GM23338 (cell line): ENCODE measurements at regions not wholly inside any gene's neighbourhood (a gene's known extent, or its start where the extent isn't known, plus 50 kb on each side); places are given as distances from the start of the nearest gene placed in this dataset.

Experiments used
- ATAC-seq: fragments of 200-7000 bp; cut with Tn5 transposase; 3 replicates; pipeline ENCODE4 v1.9.1; 2020
- DNase-seq: peaks from one replicate; pipeline ENCODE4 v3.0.0-alpha.2; 2015; ENCODE audit warnings: low spot score
- H2AFZ ChIP-seq: fragments of 200-600 bp; sonication (generic); 2 replicates; pipeline ENCODE4 v1.8.0; 2016; ENCODE audit warnings: antibody characterized with exemption, mild to moderate bottlenecking, moderate library complexity
- H3F3A ChIP-seq: fragments of 200-600 bp; sonication (generic); replicated peaks from 2 replicates; pipeline ENCODE4 v1.8.0; 2017; ENCODE audit warnings: antibody characterized with exemption, mixed run types, low read depth
- H3K27ac ChIP-seq: fragments of 200-600 bp; sonication (generic); 2 replicates; pipeline ENCODE4 v1.6.1; 2016; ENCODE audit warnings: low read depth
- H3K27me3 ChIP-seq: fragments of 200-600 bp; sonication (generic); 2 replicates; pipeline ENCODE4 v1.8.0; 2016; ENCODE audit warnings: mild to moderate bottlenecking, mixed run types, moderate library complexity; ENCODE audit not compliant: insufficient read depth
- H3K36me3 ChIP-seq: fragments of 200-600 bp; sonication (generic); 2 replicates; pipeline ENCODE4 v1.8.0; 2016; ENCODE audit warnings: mild to moderate bottlenecking; ENCODE audit not compliant: insufficient read depth
- H3K4me1 ChIP-seq: fragments of 200-600 bp; sonication (generic); 2 replicates; pipeline ENCODE4 v1.8.0; 2016; ENCODE audit warnings: mild to moderate bottlenecking, moderate library complexity; ENCODE audit not compliant: insufficient read depth
- H3K4me2 ChIP-seq: fragments of 200-600 bp; sonication (generic); 2 replicates; pipeline ENCODE4 v1.7.1; 2017; ENCODE audit warnings: mixed run types
- H3K4me3 ChIP-seq: fragments of 200-600 bp; sonication (generic); 2 replicates; pipeline ENCODE4 v1.6.1; 2016; ENCODE audit warnings: mixed run types
- H3K79me2 ChIP-seq: fragments of 200-600 bp; sonication (generic); replicated peaks from 2 replicates; pipeline ENCODE4 v1.8.0; 2017; ENCODE audit warnings: mild to moderate bottlenecking; ENCODE audit not compliant: insufficient read depth
- H3K9me2 ChIP-seq: fragments of 200-600 bp; sonication (generic); 2 replicates; pipeline ENCODE4 v1.8.0; 2017; ENCODE audit not compliant: insufficient read depth
- H4K20me1 ChIP-seq: fragments of 200-600 bp; sonication (generic); replicated peaks from 2 replicates; pipeline ENCODE4 v1.8.0; 2017; ENCODE audit warnings: mild to moderate bottlenecking; ENCODE audit not compliant: insufficient read depth
- H3K27ac Mint-ChIP-seq: 2 replicates; pipeline ENCODE4 v1.8.0; 2020; ENCODE audit warnings: inconsistent platforms, mild to moderate bottlenecking, moderate library complexity, mixed read lengths
- H3K27me3 Mint-ChIP-seq: 3 replicates; pipeline ENCODE4 v1.8.0; 2022; ENCODE audit warnings: low read depth, mild to moderate bottlenecking, moderate library complexity, mixed read lengths, inconsistent platforms; ENCODE audit not compliant: insufficient read depth, poor library complexity
- H3K36me3 Mint-ChIP-seq: 3 replicates; pipeline ENCODE4 v1.8.0; 2021; ENCODE audit warnings: low read depth, mild to moderate bottlenecking, inconsistent platforms, moderate library complexity, mixed read lengths
- H3K4me1 Mint-ChIP-seq: 3 replicates; pipeline ENCODE4 v1.8.0; 2020; ENCODE audit warnings: mild to moderate bottlenecking, inconsistent platforms, mixed read lengths
- H3K4me3 Mint-ChIP-seq: 3 replicates; pipeline ENCODE4 v1.8.0; 2021; ENCODE audit warnings: moderate library complexity, mild to moderate bottlenecking, inconsistent platforms, mixed read lengths
- H3K9me3 Mint-ChIP-seq: 3 replicates; pipeline ENCODE4 v1.8.0; 2020; ENCODE audit warnings: moderate library complexity, mild to moderate bottlenecking, inconsistent platforms, mixed read lengths
- CREB1 ChIP-seq: fragments of 250-450 bp; sonication (Bioruptor Pico); IDR thresholded peaks from 2 replicates; pipeline ENCODE4 v1.5.0; 2020; ENCODE audit warnings: low read depth, mild to moderate bottlenecking, moderate library complexity
- EZH2 ChIP-seq: fragments of 200-600 bp; sonication (generic); IDR thresholded peaks from one replicate; pipeline ENCODE4 v1.8.0; 2017; ENCODE audit warnings: antibody characterized with exemption, mild to moderate bottlenecking, low read depth; ENCODE audit not compliant: unreplicated experiment
- EZH2phosphoT487 ChIP-seq: fragments of 200-600 bp; sonication (generic); IDR thresholded peaks from one replicate; pipeline ENCODE4 v1.8.1; 2018; ENCODE audit warnings: antibody characterized with exemption; ENCODE audit not compliant: unreplicated experiment
- JUNB ChIP-seq: IDR thresholded peaks from one replicate; pipeline ENCODE4 v1.6.1; 2016; ENCODE audit warnings: antibody characterized with exemption; ENCODE audit not compliant: unreplicated experiment
- NANOG ChIP-seq: IDR thresholded peaks from 2 replicates; pipeline ENCODE4 v1.6.1; 2016; ENCODE audit warnings: antibody characterized with exemption, borderline replicate concordance
- POLR2AphosphoS5 ChIP-seq: IDR thresholded peaks from 2 replicates; pipeline ENCODE4 v1.6.1; 2016; ENCODE audit warnings: antibody characterized with exemption, low read depth
- STAT1 ChIP-seq: IDR thresholded peaks from one replicate; pipeline ENCODE4 v1.6.1; 2016; ENCODE audit warnings: antibody characterized with exemption; ENCODE audit not compliant: unreplicated experiment
- ZNF114 ChIP-seq: fragments of 250-450 bp; sonication (Bioruptor Pico); IDR thresholded peaks from 2 replicates; pipeline ENCODE4 v1.5.0; 2020; ENCODE audit warnings: mild to moderate bottlenecking, moderate library complexity
- ZNF331 ChIP-seq: fragments of 250-450 bp; sonication (Bioruptor Pico); IDR thresholded peaks from 2 replicates; pipeline ENCODE4 v1.5.0; 2020; ENCODE audit warnings: low read depth, mild to moderate bottlenecking, moderate library complexity
- TF ChIP-seq, protein P1 (sequence below), 2 experiments: fragments of 200-600 bp in 1 of 2; sonication (generic) in 1 of 2; conservative IDR thresholded peaks; 2 replicates each; pipeline versions ENCODE4 v1.5.1 to v1.6.1; 2016 to 2017; ENCODE audit warnings: antibody characterized with exemption in 2 of 2, low read depth in 2 of 2, mild to moderate bottlenecking in 2 of 2, moderate library complexity in 1 of 2
- TF ChIP-seq, protein P2 (sequence below): IDR thresholded peaks from 2 replicates; pipeline ENCODE4 v1.6.1; 2016; ENCODE audit warnings: antibody characterized with exemption
- TF ChIP-seq, protein P3 (sequence below): IDR thresholded peaks from one replicate; pipeline ENCODE4 v1.6.1; 2018; ENCODE audit warnings: antibody characterized with exemption; ENCODE audit not compliant: unreplicated experiment
- TF ChIP-seq, protein P4 (sequence below): fragments of 250-450 bp; sonication (Bioruptor Pico); IDR thresholded peaks from 2 replicates; pipeline ENCODE4 v1.5.0; 2020; ENCODE audit warnings: mild to moderate bottlenecking, moderate library complexity

DNA sequence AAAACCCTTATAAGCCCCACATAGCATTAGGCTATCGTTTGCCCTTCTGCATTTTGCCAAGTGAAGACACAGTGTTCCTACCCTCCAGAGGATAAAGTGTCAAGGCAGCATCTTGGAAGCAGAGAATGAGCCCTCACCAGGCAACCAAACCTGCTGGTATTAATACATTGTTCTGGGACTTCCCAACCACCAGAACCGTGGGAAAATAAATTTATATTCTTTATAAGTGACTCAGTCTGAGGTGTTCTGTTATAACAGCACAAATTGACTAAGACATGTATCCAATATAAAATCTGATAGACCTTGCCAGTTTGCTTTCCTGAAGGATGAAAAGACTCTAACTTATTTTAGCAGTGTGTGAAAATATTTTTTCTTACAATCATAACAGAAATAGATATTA, 792.5 kb upstream of the LRRC4C start:
- Mint-ChIP-seq H3K9me3 (peaks cover 71% of the 10 kb centered on the region), H3K4me1 (no peaks in the 10 kb centered on the region; the same call in 2 of the 3 replicates), H3K36me3 (peaks cover 7% of the 10 kb centered on the region; the same call in 2 of the 3 replicates), H3K27ac (no peak overlapping the region), H3K27me3 (peaks cover 3% of the 10 kb centered on the region), H3K4me3 (no peak overlapping the region)
- DNase-seq (no peak), ATAC-seq (no peak)
- no peaks in the 10 kb centered on the region for H3K79me2 ChIP-seq
- H3K4me1 ChIP-seq, result no peaks in the 10 kb centered on the region
- no peak for TF ChIP-seq EZH2phosphoT487
- no peak for TF ChIP-seq NANOG
- no peak for TF ChIP-seq EZH2
- TF ChIP-seq, protein P1, sequence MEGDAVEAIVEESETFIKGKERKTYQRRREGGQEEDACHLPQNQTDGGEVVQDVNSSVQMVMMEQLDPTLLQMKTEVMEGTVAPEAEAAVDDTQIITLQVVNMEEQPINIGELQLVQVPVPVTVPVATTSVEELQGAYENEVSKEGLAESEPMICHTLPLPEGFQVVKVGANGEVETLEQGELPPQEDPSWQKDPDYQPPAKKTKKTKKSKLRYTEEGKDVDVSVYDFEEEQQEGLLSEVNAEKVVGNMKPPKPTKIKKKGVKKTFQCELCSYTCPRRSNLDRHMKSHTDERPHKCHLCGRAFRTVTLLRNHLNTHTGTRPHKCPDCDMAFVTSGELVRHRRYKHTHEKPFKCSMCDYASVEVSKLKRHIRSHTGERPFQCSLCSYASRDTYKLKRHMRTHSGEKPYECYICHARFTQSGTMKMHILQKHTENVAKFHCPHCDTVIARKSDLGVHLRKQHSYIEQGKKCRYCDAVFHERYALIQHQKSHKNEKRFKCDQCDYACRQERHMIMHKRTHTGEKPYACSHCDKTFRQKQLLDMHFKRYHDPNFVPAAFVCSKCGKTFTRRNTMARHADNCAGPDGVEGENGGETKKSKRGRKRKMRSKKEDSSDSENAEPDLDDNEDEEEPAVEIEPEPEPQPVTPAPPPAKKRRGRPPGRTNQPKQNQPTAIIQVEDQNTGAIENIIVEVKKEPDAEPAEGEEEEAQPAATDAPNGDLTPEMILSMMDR (conservative IDR thresholded peaks at IDR 0.05; ENCODE audit: low read depth in 2 of 2), result no peak
- TF ChIP-seq, protein P2, sequence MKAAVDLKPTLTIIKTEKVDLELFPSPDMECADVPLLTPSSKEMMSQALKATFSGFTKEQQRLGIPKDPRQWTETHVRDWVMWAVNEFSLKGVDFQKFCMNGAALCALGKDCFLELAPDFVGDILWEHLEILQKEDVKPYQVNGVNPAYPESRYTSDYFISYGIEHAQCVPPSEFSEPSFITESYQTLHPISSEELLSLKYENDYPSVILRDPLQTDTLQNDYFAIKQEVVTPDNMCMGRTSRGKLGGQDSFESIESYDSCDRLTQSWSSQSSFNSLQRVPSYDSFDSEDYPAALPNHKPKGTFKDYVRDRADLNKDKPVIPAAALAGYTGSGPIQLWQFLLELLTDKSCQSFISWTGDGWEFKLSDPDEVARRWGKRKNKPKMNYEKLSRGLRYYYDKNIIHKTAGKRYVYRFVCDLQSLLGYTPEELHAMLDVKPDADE, result no peak
- TF ChIP-seq, protein P3, sequence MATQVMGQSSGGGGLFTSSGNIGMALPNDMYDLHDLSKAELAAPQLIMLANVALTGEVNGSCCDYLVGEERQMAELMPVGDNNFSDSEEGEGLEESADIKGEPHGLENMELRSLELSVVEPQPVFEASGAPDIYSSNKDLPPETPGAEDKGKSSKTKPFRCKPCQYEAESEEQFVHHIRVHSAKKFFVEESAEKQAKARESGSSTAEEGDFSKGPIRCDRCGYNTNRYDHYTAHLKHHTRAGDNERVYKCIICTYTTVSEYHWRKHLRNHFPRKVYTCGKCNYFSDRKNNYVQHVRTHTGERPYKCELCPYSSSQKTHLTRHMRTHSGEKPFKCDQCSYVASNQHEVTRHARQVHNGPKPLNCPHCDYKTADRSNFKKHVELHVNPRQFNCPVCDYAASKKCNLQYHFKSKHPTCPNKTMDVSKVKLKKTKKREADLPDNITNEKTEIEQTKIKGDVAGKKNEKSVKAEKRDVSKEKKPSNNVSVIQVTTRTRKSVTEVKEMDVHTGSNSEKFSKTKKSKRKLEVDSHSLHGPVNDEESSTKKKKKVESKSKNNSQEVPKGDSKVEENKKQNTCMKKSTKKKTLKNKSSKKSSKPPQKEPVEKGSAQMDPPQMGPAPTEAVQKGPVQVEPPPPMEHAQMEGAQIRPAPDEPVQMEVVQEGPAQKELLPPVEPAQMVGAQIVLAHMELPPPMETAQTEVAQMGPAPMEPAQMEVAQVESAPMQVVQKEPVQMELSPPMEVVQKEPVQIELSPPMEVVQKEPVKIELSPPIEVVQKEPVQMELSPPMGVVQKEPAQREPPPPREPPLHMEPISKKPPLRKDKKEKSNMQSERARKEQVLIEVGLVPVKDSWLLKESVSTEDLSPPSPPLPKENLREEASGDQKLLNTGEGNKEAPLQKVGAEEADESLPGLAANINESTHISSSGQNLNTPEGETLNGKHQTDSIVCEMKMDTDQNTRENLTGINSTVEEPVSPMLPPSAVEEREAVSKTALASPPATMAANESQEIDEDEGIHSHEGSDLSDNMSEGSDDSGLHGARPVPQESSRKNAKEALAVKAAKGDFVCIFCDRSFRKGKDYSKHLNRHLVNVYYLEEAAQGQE, result no peak
- no peak for TF ChIP-seq POLR2AphosphoS5
- no peak for TF ChIP-seq STAT1
- no peak for TF ChIP-seq ZNF114
- TF ChIP-seq JUNB, result no peak
- no peak for TF ChIP-seq CREB1 (CRISPR knock-in tag)
- TF ChIP-seq ZNF331 (CRISPR knock-in tag), result no peak
- TF ChIP-seq, protein P4, sequence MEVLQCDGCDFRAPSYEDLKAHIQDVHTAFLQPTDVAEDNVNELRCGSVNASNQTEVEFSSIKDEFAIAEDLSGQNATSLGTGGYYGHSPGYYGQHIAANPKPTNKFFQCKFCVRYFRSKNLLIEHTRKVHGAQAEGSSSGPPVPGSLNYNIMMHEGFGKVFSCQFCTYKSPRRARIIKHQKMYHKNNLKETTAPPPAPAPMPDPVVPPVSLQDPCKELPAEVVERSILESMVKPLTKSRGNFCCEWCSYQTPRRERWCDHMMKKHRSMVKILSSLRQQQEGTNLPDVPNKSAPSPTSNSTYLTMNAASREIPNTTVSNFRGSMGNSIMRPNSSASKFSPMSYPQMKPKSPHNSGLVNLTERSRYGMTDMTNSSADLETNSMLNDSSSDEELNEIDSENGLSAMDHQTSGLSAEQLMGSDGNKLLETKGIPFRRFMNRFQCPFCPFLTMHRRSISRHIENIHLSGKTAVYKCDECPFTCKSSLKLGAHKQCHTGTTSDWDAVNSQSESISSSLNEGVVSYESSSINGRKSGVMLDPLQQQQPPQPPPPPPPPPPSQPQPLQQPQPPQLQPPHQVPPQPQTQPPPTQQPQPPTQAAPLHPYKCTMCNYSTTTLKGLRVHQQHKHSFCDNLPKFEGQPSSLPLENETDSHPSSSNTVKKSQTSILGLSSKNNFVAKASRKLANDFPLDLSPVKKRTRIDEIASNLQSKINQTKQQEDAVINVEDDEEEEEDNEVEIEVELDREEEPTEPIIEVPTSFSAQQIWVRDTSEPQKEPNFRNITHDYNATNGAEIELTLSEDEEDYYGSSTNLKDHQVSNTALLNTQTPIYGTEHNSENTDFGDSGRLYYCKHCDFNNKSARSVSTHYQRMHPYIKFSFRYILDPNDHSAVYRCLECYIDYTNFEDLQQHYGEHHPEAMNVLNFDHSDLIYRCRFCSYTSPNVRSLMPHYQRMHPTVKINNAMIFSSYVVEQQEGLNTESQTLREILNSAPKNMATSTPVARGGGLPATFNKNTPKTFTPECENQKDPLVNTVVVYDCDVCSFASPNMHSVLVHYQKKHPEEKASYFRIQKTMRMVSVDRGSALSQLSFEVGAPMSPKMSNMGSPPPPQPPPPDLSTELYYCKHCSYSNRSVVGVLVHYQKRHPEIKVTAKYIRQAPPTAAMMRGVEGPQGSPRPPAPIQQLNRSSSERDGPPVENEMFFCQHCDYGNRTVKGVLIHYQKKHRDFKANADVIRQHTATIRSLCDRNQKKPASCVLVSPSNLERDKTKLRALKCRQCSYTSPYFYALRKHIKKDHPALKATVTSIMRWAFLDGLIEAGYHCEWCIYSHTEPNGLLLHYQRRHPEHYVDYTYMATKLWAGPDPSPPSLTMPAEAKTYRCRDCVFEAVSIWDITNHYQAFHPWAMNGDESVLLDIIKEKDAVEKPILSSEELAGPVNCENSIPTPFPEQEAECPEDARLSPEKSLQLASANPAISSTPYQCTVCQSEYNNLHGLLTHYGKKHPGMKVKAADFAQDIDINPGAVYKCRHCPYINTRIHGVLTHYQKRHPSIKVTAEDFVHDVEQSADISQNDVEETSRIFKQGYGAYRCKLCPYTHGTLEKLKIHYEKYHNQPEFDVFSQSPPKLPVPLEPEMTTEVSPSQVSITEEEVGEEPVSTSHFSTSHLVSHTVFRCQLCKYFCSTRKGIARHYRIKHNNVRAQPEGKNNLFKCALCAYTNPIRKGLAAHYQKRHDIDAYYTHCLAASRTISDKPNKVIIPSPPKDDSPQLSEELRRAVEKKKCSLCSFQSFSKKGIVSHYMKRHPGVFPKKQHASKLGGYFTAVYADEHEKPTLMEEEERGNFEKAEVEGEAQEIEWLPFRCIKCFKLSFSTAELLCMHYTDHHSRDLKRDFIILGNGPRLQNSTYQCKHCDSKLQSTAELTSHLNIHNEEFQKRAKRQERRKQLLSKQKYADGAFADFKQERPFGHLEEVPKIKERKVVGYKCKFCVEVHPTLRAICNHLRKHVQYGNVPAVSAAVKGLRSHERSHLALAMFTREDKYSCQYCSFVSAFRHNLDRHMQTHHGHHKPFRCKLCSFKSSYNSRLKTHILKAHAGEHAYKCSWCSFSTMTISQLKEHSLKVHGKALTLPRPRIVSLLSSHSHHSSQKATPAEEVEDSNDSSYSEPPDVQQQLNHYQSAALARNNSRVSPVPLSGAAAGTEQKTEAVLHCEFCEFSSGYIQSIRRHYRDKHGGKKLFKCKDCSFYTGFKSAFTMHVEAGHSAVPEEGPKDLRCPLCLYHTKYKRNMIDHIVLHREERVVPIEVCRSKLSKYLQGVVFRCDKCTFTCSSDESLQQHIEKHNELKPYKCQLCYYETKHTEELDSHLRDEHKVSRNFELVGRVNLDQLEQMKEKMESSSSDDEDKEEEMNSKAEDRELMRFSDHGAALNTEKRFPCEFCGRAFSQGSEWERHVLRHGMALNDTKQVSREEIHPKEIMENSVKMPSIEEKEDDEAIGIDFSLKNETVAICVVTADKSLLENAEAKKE (CRISPR knock-in tag), result no peak
- no peak overlapping the region for H2AFZ ChIP-seq
- no peaks in the 10 kb centered on the region for H3K27me3 ChIP-seq
- H3K4me3 ChIP-seq, result no peak overlapping the region
- H3K27ac ChIP-seq, result no peak overlapping the region
- no peaks in the 10 kb centered on the region; the same call in 1 of the 2 replicates for H3K36me3 ChIP-seq
- no peaks in the 10 kb centered on the region for H4K20me1 ChIP-seq
- H3K4me2 ChIP-seq, result no peak overlapping the region
- H3K9me2 ChIP-seq, result no peaks in the 10 kb centered on the region
- no peaks in the 10 kb centered on the region for H3F3A ChIP-seq
